Activated CD8-positive, alpha-beta memory T cell treated with anti-CD3 and anti-CD28 coated beads for 4 hours (primary cell): ENCODE measurements at regions not wholly inside any gene's neighbourhood (a gene's known extent, or its start where the extent isn't known, plus 50 kb on each side); places are given as distances from the start of the nearest gene placed in this dataset.
"Not testable (repeated sequence)": the region's sequence is repeated elsewhere in the genome, so short reads cannot be mapped to it uniquely, and the experiment has no call there.

Experiments
- DNase-seq, 2 donors: peaks; one replicate each; pipeline ENCODE4 v3.0.0-alpha.2; 2020; ENCODE audit warnings: low read depth in 2 of 2

DNA sequence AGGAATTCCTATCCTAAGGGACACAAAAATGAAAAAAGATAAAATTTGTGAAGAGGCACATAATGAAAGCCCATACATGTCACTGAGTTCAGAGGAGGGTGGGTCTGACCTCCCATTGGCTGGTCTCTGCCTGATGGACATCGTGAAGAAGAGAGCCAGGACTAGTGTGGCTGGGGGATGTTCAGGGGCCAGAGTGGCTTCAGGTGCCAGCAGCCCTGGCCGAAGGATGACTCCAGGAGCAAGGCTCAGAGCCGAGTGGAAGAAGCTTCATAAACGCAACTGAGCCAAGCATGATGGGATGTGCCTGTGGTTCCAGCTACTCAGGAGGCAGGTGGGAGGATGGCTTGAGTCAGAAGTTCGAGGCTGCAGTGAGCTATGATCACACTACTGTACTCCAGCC lies 56.9 kb upstream of the ATP5PO start:
- DNase-seq, result no peak

- DNase-seq, result no peak
Measured at GRCh38 chr21:33971492-33972013, 55.9 kb upstream of the ATP5PO start.

DNA sequence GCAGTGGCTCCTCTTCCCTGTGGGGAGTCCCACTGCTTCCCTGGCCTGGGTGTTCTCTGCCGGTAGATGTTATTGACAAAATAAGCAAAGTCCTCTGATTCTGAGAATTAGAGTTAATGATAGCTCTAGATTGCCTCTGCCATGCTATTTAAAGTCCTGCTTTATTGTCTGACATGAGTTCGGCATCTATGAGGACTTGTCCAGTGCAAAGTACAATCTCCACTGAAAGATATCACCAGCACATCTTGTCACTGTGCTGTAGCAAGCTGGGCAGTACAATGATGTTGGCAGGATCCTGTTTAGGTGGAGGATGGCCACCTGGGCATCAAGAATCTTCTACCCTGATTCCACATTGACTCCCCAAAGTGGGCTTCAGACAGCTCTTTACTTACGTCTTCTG lies 54.0 kb upstream of the ATP5PO start:
- DNase-seq, result no peak

- DNase-seq, result no peak
Measured at GRCh38 chr21:33968995-33969348, 53.4 kb upstream of the ATP5PO start.

DNA sequence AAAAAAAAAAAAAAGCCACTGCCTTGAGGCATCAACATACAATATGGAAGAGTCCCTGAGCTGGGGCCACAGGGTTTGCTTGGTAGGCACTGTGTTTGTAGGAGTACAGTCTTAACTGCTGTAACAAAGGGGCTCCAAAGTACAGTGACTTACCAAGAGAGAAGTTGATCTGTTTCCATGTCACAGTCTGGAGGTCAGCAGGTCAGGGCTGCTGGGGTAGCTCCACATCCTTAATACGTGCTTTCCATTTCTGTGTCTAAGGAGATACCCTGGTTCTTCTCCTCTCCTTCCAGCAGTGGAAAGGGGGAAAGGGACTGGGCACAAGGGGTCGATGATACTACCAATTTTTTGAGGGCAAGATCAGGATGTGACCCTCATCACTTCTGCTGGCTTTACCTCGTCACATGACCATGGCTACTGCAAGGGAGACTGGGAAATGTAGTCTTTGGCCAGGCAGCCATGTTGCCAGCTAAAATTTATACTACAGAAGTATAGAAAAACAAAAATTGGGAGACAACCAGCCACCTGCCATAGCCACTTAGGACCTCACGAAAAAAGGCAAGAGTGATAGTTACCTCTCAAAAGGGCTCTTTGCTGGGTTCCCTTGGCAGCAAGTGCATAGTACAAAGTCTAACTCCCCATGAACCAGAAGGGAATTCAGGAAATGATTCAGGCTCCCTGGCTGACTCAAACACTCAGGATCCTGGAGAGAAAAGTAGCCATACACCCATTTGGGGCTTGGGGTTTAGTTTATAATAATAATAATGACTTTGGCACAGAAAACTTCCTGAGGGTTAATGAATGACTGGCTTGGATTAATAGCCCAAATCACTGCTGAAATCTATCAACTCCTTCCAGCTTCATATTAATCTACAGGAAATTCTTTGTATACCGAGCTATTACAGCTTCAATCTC lies 52.7 kb upstream of the ATP5PO start:
- no peak for DNase-seq

GRCh38 chr21:33967086-33967571 lies 51.5 kb upstream of the ATP5PO start:
- DNase-seq, result no peak

DNA sequence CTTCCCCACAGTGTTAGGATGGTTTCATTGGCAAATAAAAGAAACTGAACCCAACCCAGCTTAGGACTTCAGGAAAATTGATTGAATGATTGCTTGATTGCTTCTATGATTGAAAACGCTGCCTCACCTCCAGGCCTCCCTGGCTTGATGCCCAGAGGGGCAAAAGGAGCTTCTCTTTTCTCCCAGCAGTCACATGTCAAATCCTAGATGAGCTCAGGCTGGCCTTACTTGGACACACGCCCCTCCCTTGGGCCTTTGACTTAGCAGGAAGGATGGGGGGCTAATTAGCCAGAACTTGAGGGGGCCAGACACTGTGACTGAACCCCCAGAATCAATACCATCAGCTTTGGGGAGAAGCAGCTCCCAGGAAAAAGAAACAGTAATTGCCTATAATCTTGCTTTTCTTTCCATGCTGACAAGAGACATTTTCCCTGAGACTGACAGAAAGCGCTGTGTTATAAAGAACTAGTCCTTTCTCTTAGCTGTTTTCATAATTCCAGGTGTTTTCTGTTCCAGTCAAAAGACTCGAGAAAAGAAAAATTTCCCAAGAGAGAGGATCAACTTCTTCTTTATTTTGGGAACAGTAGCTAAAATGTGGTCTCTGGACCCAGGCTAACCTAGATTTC lies 50.8 kb upstream of the ATP5PO start:
- no peak for DNase-seq

DNA sequence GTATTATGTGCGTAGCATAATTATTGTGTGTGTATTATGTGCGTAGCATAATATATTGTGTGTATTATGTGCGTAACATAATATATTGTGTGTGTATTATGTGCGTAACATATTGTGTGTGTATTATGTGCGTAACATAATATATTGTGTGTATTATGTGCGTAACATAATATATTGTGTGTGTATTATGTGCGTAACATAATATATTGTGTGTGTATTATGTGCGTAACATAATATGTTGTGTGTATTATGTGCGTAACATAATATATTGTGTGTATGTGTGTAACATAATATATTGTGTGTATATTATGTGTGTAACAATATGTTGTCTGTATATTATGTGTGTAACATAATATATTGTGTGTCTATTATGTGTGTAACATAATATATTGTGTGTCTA lies 50.1 kb upstream of the ATP5PO start:
- not testable (repeated sequence) for DNase-seq
